Activated CD8-positive, alpha-beta memory T cell treated with anti-CD3 and anti-CD28 coated beads, Interleukin-2, amount 50 U/mL, for 48 hours (primary cell): ENCODE measurements at regions not wholly inside any gene's neighbourhood (a gene's known extent, or its start where the extent isn't known, plus 50 kb on each side); places are given as distances from the start of the nearest gene placed in this dataset.
"Not testable (repeated sequence)": the region's sequence is repeated elsewhere in the genome, so short reads cannot be mapped to it uniquely, and the experiment has no call there.

Experiments
- DNase-seq: peaks from one replicate; pipeline ENCODE4 v3.0.0-alpha.2; 2020

DNA sequence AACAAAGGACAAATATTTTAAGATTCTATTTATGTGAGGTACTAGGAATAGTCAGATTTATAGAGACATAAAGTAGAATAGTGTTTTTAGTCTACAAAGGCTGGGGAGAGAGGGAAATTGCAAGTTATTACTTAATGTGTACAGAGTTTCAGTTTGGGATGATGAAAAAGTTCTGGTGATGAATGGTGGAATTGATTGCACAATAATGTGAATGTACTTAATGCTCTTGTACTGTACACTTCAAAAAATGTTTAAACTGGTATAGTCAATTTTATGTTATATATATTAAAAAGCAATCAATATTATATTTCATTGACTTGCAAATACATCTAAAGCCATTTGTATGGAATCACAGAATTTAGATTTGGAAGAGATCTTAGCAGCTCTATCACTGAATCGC lies 213.4 kb downstream of the PPP1R3A start:
- no peak for DNase-seq

DNA sequence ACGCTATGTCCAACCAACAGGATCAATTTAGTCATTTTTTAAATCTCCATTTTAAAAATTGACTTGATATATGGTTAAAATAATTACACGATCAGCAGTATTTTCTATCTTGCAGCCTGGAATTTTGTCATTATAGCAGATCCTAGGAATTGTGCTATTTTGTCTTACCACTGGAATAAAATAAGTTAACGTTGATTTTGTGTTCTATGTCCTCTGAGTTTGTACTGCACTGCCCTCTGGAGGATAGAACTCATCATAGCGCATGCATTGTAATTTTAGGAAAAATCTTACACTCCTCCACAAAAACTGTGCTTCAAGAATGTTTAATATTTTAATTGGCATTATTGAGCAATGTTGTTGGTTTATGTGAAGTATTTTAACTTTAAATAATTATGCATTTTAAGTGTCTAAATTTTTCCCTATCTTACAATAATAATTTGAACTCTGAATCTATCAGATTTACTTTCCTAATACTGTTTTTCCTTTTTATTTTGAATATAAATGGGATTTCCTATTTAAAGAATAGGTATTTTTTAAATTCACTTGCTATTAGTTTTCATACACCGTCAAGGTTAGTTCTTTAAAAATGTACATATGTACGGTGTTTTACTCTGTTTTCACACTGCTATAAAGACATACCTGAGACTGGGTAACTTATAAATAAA lies 220.1 kb downstream of the PPP1R3A start:
- DNase-seq, result no peak

DNA sequence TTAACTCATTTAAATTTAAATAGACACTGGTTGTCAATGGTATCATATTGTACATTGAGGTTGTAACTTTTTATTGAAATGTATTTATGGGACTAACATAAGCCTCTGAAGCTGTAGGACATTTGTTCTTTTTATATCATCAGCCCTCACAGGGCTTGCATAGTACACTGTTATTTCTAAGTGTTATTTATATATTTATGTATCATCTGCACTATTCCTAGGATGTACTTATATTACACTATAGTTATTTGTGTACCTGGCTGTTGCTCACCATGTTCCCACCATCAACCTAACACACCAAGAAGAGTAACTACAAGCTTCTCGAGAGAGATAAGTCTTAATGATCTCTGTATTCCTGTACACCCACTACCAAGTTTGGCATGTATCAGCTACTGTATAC lies 224.7 kb downstream of the PPP1R3A start:
- DNase-seq, result no peak

DNA sequence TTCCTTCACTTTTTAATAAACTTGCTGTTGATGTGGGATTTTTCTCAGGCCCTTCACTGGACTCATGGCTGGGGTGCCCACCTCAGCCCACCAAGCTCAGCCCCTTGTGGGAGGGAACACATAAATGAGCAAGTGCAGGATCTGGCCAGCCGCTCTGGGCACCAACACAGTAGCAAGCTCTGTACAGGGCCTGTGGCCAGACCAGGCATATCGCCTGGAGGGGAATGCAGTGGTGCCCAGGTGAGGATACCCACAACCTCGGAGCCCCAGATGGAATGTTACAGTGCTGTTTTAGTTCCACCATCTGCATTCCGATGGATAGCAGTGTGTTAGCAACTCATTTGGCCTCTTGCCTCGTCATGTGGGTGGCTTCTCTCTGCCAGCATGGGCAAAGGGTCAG lies 234.6 kb downstream of the PPP1R3A start:
- no peak for DNase-seq

DNA sequence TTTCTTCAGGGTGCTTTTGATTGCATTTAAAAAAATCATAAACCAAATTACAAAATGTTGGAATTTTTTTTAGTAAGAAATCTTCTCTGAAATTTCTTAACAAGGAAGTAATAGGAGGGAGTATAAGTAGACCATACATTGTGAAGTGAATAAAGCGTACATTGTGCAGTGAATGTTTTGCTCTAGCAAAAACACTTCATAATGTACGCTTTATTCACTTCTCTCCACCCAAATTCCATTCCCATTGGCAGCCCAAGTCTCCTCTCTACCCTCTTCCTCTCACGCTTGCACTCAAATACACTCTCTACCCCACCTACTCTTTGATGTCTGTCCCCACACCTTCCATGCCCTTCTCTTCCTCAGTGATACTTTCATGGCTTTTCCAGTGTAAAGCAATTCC lies 241.0 kb downstream of the PPP1R3A start:
- DNase-seq, result no peak

DNA sequence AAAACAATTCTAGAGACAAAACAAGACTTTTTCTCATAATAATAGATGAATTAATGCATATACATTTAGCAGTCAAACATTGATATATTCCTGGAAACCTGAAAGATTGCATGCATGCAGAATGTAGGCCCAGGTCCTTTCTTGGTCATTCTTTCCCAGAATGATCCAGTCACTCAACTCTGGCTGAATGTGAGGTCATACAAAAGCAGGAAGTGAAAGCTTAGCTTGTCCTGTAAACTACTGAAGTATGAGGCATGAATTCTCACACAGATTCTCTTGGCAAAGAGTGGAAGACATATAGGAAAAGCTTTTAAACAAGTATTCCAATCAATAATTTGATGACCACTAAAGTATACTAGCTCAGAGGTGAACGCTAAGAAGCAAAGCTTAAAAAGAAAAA lies 253.9 kb downstream of the PPP1R3A start:
- DNase-seq, result no peak

DNA sequence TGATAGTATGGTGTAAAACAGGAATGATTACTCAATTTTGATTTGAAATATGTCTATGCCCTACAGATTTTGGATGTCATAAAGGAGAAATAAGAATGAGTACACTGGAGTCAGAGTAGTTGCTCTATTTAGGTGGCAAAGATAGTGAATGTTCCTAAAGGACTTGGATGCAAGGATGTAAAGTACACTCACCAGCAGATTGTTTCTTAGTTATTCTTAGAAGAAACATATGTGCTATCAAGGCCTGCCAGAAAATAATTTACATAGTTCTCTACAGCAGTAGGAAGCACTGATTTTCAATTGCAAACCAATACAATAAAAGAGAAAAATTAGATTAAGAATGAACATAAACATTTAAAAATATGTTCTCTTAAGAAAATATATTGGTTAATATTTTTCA lies 259.4 kb downstream of the PPP1R3A start:
- DNase-seq, result no peak

DNA sequence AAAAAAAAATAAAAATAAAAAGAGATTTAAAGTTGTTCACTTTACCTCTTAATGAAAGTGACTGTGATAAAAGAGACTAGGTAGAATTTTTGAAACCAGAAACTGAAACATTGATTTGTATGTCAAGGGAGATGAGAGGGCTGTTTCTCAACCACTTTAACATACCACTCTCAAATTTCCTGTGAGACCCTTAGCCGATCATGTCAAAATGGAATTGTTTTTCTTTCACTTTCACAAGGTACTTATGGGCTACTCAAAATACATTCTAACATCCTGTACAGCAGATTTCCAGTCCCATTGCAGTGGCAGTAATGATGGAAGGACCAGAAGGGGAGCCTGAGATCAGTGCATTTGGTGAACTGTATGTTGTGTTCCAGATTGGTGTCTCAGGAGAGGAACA lies 261.2 kb downstream of the PPP1R3A start:
- DNase-seq, result no peak

DNA sequence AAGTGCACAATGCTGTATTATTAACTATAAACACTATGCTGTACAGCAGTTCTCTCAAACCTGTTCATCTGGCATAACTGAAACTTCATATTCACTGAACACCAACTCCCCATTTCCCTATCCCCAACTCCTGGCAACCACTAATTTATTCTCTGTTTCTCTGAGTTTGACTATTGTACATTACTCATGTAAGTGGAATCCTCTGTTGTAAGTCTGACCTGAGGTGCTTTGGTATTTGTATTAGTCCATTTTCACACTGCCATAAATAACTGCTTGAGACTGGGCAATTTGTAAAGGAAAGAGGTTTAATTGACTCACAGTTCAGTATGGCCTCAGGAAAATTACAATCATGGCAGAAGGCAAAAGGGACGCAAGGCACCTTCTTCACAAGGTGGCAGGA lies 266.3 kb downstream of the PPP1R3A start:
- no peak for DNase-seq

DNA sequence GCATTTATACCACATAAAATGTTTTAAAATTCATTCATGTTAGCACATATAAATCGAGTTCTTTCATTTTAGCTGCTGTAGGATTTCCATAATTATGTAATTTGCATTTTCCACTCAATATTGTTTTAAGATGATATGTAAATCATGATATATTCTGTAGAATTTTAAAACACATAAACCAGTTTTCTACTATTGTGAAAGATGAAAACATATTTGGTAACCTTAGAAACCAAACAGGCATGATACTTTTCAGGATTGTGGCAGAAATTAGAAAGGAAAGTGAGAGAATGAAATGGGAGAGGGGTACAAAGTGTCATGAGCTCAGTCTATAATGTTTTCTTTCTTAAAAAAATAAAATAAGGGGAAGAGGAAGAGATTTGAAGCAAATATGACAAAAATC lies 269.3 kb downstream of the PPP1R3A start:
- DNase-seq, result no peak

DNA sequence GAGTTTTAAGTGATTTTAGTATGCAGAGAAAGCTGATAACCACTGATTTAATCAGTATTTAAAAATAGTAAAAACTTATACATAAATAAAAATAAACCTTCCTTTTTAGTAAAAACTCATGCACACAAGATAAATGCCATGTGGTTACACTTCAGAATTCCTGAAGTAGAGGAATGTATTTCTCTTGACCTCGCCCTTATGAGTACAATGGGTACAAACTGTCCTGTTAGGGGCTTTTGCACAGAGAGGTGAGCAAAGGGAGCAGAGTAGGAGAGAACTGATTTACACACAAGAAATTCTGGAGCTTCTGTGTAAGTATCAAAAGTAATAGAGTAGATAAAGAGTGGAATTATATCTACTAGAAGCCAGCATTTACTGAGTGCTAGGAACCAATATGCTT lies 279.6 kb downstream of the PPP1R3A start:
- DNase-seq, result no peak

DNA sequence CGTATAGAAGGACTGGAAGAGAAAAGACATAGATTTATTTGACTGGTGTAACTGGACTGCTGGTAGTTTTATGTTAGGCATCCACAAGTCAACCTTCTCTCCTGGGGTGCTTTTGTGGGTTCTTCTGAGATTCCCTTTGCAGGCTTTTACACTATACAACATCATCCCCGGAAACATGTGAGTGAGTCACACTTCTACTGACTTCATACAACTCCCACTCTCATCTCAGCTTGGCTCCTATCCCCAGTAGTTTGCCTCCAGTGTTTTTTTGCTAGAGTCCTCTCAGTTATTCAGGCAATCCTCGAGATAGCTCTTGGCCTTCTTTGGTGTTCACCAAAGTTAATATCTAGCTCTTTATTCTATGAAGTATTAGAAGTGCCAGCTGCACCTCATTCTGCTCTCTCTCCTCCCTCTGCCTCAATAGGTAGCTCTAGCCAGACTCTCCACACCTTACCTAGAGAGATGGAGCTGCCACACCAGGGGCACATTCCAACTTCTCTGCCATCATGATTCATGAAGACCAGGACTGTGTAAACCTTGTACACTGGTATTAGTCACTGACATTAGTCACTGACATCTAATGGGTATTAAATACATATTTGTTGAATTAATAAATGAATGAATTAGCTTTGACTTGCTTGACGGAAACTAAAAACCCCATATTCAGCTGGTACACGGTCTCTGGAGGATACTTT lies 281.9 kb downstream of the PPP1R3A start:
- no peak for DNase-seq

DNA sequence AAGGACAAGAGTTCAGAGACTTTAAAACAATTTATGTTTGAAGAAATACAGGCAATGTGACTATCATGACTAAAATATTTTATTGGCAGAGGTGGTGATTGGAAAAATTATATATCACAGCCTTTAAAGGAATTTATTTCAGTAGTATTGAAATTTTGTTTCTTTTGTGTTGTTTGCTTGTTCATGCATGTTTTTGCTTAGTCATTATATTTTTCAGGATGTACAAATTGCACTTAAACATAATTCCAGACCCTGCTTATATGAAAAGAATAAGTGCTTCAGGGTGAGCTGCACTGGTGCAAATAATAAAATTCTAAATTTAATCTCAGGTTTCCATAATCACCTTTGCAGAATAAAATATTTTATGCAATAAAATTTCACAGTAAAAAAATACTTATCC lies 283.3 kb downstream of the PPP1R3A start:
- DNase-seq, result no peak

DNA sequence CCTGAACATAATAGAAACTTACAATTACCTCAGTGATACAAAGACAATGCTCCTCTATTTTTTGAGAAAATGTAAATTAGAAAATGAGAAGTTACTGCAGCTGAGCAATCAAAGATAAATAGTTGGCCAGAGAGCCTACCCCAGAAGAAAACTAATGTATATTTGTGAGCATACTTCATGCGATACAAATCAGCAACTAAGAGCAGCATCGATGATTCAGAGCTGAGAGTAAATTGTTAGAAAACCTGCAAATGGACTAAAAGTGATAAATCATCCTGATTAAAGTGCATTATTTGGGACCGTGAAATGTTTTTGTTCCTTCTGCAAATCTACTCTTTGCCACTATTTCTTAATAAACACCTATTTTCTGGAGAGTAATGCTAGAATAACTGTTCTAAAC lies 285.7 kb downstream of the PPP1R3A start:
- no peak for DNase-seq

DNA sequence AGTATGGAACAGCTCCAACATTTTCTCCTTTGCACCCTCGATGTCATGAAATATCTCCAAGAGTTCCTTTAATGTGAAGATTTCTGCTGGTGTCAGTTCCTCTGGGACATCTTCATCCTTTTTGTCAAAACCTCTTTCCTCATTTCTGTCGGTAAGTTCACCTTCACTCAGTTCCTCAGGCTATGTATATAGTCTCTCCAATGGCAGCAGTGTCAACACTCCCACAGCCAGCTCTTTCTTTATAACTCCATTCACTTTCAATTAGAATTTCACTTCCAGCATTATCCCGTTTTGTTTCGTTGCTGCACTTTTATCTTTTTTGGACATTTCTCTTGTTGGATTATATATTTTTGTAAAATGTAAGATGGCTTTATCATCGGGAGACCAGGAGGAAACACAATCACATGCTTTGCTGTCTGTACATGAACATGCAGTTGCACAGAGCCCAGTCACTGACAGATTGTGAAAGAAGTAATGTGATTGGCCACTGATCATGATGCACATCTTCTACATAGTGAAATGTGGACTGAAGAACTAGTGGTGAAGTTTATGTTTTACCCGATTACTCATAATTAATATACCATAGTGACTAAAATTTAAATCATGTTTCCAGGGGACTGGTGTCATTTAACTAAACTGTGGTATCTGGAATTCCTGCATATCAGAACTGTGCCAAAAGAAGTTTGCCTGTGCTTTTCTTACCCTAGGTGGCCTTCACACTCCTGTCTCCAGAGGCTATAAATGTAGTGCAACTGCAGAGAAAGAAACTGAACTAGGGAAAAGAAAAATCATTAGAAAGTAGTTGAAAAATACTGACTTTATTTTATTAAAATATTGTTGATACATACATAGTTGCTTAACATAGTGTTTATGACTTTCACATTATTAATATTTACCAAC lies 289.6 kb downstream of the PPP1R3A start:
- DNase-seq, result no peak

DNA sequence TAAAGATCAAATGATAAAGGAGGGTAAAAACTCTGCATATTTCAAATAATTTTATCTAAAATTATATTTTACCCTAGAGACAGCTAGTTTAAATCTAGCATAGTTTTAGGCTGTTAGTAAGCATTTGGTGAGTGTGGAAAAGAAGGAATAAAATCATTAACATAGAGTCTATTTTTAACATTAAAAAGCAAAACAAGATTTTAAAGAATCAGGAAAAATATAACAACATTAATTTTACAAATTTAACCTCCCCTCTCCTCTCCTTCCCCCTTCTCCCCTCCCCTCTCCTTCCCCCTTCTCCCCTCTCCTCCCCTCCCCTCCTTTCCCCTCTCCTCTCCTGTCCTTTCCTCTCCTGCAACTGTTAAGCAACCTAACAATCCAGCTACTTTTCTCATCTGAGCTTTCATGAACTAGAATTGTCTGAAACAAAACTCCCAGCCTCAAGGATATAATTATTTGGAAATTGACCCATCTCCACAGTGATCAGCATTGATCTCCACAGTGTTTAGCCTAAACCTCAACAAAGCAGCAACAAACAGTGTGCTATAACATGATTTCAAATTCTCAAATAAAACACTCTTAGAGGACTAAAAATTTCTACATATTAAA lies 293.2 kb downstream of the PPP1R3A start:
- DNase-seq, result no peak

DNA sequence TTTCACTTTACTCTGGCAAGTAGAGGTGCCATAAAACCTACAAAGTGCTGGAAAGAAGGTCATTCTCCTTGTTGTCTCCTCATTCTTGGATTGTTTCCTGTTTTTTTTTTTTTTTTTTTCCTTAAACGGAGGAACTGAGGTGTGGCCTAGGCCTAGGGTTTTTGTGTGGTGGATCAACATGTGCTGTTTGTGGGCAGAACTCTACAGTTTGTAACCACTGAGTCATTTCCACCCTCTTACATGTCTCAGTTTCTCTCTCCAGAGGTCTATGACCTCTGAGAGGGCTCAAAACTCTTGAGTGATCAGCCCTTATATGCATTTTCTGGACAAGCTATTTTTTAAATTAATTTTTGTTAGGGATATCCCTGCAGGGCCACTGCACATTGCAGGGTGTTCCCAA lies 296.0 kb downstream of the PPP1R3A start:
- DNase-seq, result no peak

DNA sequence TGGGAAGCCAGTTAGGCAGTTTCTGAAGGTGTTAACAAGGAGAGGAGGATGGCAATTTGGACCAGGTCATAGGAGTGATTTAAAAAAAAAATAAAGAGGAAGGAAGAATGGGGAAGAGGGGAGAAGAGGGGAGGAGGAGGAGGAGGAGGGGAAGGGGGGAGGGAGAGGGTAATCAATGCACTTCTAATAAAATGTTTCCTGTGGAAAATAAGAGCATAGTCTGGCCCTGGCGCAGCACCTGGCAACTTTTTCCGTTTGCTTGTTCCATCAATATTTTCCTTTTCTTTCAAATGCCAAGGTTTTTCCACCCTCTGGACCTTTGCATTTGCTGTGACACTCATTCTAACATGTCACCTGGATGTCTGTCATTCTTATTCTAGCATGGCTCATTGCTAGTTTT lies 308.2 kb downstream of the PPP1R3A start:
- DNase-seq, result no peak

DNA sequence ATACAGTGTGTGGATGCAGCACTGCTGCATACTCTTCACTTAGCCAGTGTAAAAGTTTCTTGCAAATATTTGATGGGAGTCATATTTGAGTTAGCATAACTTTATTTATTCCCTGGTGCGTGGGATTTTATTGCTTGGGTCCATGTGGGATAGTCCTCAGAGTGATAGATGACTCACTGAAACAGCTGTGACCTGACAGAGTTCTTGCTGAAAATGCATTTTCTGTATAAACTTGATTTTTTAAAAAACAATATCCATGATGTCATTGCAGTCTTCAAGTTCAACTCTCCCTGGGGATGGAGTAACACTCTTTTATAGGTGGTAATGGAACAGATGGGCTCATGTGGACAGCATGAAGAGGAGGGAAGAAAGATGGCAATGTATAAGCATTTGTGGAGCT lies 310.0 kb downstream of the PPP1R3A start:
- DNase-seq, result no peak

DNA sequence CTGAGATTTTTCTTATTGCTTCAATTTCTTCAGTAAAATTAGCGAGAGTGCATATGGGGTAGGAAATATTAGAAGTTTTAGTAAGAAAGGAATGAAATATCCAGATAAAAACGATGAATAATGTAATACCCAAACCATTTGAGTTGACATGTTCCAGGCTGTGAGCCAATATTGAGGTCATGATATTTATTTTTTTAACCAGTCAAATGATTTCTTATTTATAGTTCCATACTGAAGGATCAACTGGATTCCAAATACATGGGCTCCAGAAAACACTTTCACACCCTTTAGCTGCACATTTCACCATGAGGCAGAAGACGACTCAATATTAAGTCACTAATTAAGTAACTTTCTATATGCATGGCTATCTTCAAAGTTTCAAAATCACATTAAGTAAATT lies 312.5 kb downstream of the PPP1R3A start:
- no peak for DNase-seq

DNA sequence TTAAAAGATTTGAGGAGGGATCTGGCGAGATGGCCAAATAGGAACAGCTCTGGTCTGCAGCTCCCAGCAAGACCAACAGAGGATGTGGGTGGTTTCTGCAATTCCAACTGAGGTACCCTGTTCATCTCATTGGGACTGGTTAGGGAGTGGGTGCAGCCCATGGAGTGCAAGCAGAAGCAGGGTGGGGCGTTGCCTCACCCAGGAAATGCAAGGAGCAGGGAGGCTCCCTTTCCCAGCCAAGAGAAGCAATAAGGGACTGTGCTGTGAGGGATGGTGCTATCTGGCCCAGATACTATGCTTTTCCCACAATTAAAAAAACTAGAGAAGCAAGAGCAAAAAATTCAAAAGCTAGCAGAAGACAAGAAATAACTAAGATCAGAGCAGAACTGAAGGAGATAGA lies 318.4 kb downstream of the PPP1R3A start:
- DNase-seq, result not testable (repeated sequence)

DNA sequence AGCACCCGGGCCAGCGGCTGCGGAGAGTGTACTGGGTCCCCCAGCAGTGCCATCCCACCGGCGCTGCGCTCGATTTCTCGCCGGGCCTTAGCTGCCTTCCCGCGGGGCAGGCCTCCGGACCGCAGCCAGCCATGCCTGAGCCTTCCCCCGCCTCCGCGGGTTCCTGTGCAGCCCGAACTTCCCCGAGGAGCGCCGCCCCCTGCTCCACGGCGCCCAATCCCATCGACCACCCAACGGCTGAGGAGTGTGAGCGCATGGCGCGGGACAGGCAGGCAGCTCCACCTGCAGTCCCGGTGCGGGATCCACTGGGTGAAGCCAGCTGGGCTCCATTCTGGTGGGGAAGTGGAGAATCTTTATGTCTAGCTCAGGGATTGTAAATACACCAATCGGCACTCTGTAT lies 325.4 kb downstream of the PPP1R3A start:
- not testable (repeated sequence) for DNase-seq

DNA sequence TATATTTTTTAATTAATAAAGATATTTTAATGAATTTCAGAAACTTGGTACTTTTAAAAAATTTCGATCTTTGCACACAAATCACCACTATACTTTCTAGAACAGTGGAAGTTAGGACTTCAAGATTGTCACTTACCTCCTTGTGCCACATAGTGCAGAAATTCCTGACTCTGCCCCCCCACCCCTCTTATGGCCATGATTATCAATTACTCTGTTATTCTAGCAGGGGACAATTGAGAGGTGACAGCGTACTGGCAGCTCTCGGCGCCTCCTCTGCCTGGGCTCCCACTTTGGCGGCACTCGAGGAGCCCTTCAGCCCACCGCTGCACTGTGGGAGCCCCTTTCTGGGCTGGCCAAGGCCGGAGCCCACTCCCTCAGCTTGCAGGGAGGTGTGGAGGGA lies 325.9 kb downstream of the PPP1R3A start:
- not testable (repeated sequence) for DNase-seq

DNA sequence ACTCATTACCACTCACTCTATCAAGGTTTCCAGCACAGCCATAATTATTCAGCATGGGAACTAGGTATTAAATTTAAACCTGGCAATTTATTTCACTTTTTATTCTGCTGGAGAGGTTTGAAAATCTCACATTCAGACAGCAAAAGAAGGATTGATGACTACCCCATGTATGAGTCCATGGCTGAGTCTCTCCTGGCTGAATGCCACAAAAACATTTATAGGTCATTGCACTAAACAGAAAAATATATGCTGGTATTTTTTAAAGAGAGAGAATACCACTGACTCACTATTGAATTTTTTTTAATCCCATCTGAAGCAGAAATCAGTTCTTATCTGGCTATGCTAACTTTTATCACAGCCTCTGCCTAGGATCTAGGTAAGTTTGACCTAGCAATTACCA lies 336.3 kb downstream of the PPP1R3A start:
- no peak for DNase-seq
